Upper lobe of left lung (tissue), 6 donors: ENCODE measurements at regions not wholly inside any gene's neighbourhood (a gene's known extent, or its start where the extent isn't known, plus 50 kb on each side); places are given as distances from the start of the nearest gene placed in this dataset.

Source experiments
- ATAC-seq, 2 donors: fragments of 200-7000 bp; cut with Tn5 transposase; one replicate each; pipeline ENCODE4 v1.9.1; 2022; ENCODE audit warnings: mild to moderate bottlenecking in 2 of 2, moderate library complexity in 2 of 2; ENCODE audit not compliant: low FRiP score in 2 of 2
- DNase-seq, 2 donors: peaks; one replicate each; pipeline ENCODE4 v3.0.0-alpha.2; 2019 to 2020
- H3K27ac ChIP-seq, 4 donors: fragments of 200-600 bp; sonication (generic); one replicate each; pipeline ENCODE4 v1.5.1; 2016 to 2019
- H3K27me3 ChIP-seq, 4 donors: fragments of 200-600 bp; sonication (generic); one replicate each; pipeline ENCODE4 v1.5.1; 2017 to 2019
- H3K36me3 ChIP-seq, 4 donors: fragments of 200-600 bp; sonication (generic); one replicate each; pipeline ENCODE4 v1.5.1; 2016 to 2019
- H3K4me1 ChIP-seq, 4 donors: fragments of 200-600 bp; sonication (generic); one replicate each; pipeline ENCODE4 v1.5.1; 2018 to 2019
- H3K4me3 ChIP-seq, 4 donors: fragments of 200-600 bp; sonication (generic); one replicate each; pipeline ENCODE4 v1.5.1; 2017 to 2019; ENCODE audit warnings: mild to moderate bottlenecking in 2 of 4, moderate library complexity in 1 of 4
- H3K9me3 ChIP-seq, 4 donors: fragments of 200-600 bp; sonication (generic); one replicate each; pipeline ENCODE4 v1.5.1; 2018 to 2019
- EP300 ChIP-seq, 4 donors: sonication (generic); formaldehyde crosslinking; IDR thresholded peaks; one replicate each; pipeline ENCODE4 v1.5.1; 2017; ENCODE audit warnings: antibody characterized with exemption in 4 of 4, control low read depth in 2 of 4
- POLR2A ChIP-seq, 4 donors: fragments of 450-650 bp; IDR thresholded peaks; one replicate each; pipeline ENCODE4 v1.5.1; 2016 to 2017; ENCODE audit warnings: antibody characterized with exemption in 4 of 4, mild to moderate bottlenecking in 2 of 4
- POLR2AphosphoS5 ChIP-seq, 2 donors: sonication (generic); formaldehyde crosslinking; IDR thresholded peaks; one replicate each; pipeline ENCODE4 v1.5.1; 2017; ENCODE audit warnings: antibody characterized with exemption in 2 of 2
- WGBS, 2 donors: methylation state at CpG; one replicate each; pipeline ENCODE4 v1.1.5; 2017 to 2018; 5-methylcytosine and 5-hydroxymethylcytosine counted together
- TF ChIP-seq, protein P1 (sequence below), 6 experiments: fragments of 450-650 bp in 4 of 6; fragments of 200-600 bp in 2 of 6; sonication (generic) in 2 of 6; IDR thresholded peaks; one replicate each; pipeline ENCODE4 v1.5.1; 2016 to 2019; ENCODE audit warnings: antibody characterized with exemption in 6 of 6
- donor health status: DM: no; HTN: no; CAD: no; lungs with moderate emphysema.
- donor health status: DM: no; HTN: yes; CAD: no; lungs with severe emphysema.

GRCh38 chr7:46480619-46481018 is 559.5 kb upstream of the IGFBP3 start:
- DNase-seq = no peak
- H3K4me3 ChIP-seq = no peak overlapping the region
- no peaks in the 10 kb centered on the region for H3K27me3 ChIP-seq
- H3K9me3 ChIP-seq = no peaks in the 10 kb centered on the region
- TF ChIP-seq POLR2AphosphoS5 (IDR thresholded peaks at IDR 0.05) (no peak), EP300 (IDR thresholded peaks at IDR 0.05) (no peak), POLR2A (IDR thresholded peaks at IDR 0.05) (no peak)
- TF ChIP-seq, protein P1, sequence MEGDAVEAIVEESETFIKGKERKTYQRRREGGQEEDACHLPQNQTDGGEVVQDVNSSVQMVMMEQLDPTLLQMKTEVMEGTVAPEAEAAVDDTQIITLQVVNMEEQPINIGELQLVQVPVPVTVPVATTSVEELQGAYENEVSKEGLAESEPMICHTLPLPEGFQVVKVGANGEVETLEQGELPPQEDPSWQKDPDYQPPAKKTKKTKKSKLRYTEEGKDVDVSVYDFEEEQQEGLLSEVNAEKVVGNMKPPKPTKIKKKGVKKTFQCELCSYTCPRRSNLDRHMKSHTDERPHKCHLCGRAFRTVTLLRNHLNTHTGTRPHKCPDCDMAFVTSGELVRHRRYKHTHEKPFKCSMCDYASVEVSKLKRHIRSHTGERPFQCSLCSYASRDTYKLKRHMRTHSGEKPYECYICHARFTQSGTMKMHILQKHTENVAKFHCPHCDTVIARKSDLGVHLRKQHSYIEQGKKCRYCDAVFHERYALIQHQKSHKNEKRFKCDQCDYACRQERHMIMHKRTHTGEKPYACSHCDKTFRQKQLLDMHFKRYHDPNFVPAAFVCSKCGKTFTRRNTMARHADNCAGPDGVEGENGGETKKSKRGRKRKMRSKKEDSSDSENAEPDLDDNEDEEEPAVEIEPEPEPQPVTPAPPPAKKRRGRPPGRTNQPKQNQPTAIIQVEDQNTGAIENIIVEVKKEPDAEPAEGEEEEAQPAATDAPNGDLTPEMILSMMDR (IDR thresholded peaks at IDR 0.05) = no peak
- H3K4me1 ChIP-seq = no peaks in the 10 kb centered on the region
- no peaks in the 10 kb centered on the region for H3K36me3 ChIP-seq
- 29 to 53% methylated on average over 1 to 2 of the region's 2 CpGs for WGBS, 2 donors
- no peak for ATAC-seq
- H3K27ac ChIP-seq = no peak overlapping the region

DNA sequence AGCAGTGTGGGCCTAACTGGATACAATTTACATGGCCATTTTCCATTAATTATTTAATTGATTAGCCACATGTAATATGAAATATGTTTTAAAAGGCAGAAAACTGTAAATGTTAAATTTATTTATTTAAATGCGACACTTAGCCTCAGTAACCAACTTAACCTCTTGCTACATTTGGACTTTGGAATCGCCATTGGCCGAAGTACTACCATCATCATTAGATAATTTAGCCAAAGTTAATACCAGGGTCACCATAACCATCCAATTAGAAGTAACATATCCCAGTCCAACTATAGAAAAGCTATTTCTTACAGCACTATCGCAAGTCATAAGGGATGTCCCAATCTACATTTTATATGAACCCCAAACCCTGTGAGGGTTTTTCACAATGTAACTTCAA is 558.6 kb upstream of the IGFBP3 start:
- Histone ChIP-seq H3K27me3 (no peaks in the 10 kb centered on the region), H3K9me3 (no peaks in the 10 kb centered on the region), H3K27ac (no peak overlapping the region), H3K36me3 (no peaks in the 10 kb centered on the region), H3K4me1 (no peaks in the 10 kb centered on the region), H3K4me3 (no peak overlapping the region)
- no peak for DNase-seq
- no peak for ATAC-seq
- TF ChIP-seq POLR2A (IDR thresholded peaks at IDR 0.05) (no peak), EP300 (IDR thresholded peaks at IDR 0.05) (no peak), POLR2AphosphoS5 (IDR thresholded peaks at IDR 0.05) (no peak)
- TF ChIP-seq, protein P1 (IDR thresholded peaks at IDR 0.05) = no peak
- WGBS, 2 donors = 94 to 96% methylated on average over 4 of the region's 4 CpGs

DNA sequence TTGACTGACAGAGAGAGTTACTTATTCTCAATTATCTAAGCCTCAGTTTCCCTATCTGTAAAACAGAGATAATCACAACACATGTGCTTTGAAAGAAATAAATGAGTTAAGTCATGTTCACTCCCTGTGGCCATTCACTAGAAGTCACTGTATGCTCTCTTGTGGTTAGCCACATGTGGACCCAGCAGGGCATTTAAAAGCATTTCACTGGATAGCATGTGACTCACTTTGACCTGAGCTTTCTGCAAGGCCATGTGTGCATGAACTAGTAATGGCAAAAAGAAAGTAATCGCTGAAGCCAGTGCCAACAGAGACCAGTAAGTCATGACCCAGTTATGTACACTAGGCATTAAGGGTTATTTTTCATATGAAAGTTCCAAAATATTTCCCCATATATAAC is 557.0 kb upstream of the IGFBP3 start:
- ATAC-seq = no peak
- H3K9me3 ChIP-seq = no peaks in the 10 kb centered on the region
- no peaks in the 10 kb centered on the region for H3K4me1 ChIP-seq
- H3K27me3 ChIP-seq = no peaks in the 10 kb centered on the region
- WGBS, 2 donors = 91 to 95% methylated on average over 1 of the region's 1 CpG
- no peak overlapping the region for H3K4me3 ChIP-seq
- H3K27ac ChIP-seq = no peak overlapping the region
- H3K36me3 ChIP-seq = no peaks in the 10 kb centered on the region
- TF ChIP-seq EP300 (IDR thresholded peaks at IDR 0.05) (no peak), POLR2AphosphoS5 (IDR thresholded peaks at IDR 0.05) (no peak), POLR2A (IDR thresholded peaks at IDR 0.05) (no peak)
- TF ChIP-seq, protein P1 (IDR thresholded peaks at IDR 0.05) = no peak
- DNase-seq = no peak

DNA sequence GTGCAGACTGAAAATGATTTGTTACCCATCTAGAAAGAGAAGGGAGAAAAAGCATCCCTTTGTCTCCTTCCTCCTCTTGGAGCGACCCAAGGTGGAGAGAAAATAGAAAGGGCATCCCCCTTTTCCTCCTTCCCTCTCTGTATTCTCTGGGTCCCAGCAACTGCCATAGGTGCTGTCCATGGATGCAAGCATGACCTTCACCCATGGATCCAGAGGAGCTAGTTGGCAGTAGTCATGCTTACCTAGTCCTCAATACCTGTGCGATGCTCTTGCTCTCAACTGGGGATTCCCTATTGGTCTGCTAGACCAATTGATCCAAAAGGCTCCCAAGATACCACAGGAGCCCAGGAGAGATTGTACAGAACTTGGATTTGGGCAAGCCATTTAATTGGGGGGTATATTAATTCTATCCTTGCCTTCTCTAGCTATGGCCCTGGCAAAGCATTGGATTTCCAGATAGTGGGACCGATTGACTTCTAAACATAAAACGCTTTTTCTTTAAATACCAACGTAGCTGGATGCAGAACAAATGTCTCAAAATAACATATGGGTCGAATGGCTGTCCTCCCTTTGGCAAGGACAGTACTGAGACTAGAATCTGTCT is 547.8 kb upstream of the IGFBP3 start:
- H3K4me3 ChIP-seq = no peak overlapping the region
- DNase-seq = no peak
- H3K27me3 ChIP-seq = no peaks in the 10 kb centered on the region
- no peak for ATAC-seq
- no peak for TF ChIP-seq POLR2A (IDR thresholded peaks at IDR 0.05)
- TF ChIP-seq EP300 (IDR thresholded peaks at IDR 0.05) = no peak
- TF ChIP-seq, protein P1 (IDR thresholded peaks at IDR 0.05) = no peak
- TF ChIP-seq POLR2AphosphoS5 (IDR thresholded peaks at IDR 0.05) = no peak
- no peaks in the 10 kb centered on the region for H3K36me3 ChIP-seq
- 73 to 75% methylated on average over 6 of the region's 6 CpGs for WGBS, 2 donors
- H3K27ac ChIP-seq = no peak overlapping the region
- H3K9me3 ChIP-seq = peaks cover 35 to 83% (median 66%) of the 10 kb centered on the region in 4 donors
- no peaks in the 10 kb centered on the region for H3K4me1 ChIP-seq

- no peak for TF ChIP-seq POLR2AphosphoS5 (IDR thresholded peaks at IDR 0.05)
- TF ChIP-seq, protein P1 (IDR thresholded peaks at IDR 0.05) = no peak
- no peak for TF ChIP-seq EP300 (IDR thresholded peaks at IDR 0.05)
- TF ChIP-seq POLR2A (IDR thresholded peaks at IDR 0.05) = no peak
- H3K9me3 ChIP-seq = peaks cover 12 to 61% (median 38%) of the 10 kb centered on the region in 4 donors
- H3K4me1 ChIP-seq = no peaks in the 10 kb centered on the region
- no peak for ATAC-seq
- no peak for DNase-seq
- H3K27me3 ChIP-seq = no peaks in the 10 kb centered on the region
- no peak overlapping the region for H3K27ac ChIP-seq
- no peak overlapping the region for H3K4me3 ChIP-seq
- H3K36me3 ChIP-seq = no peaks in the 10 kb centered on the region
These were observed 542.1 kb upstream of the IGFBP3 start for GRCh38 chr7:46463170-46463569.
